ENCODE measurements at regions not wholly inside any gene's neighbourhood (a gene's known extent, or its start where the extent isn't known, plus 50 kb on each side); places are given as distances from the start of the nearest gene placed in this dataset.
"Not testable (repeated sequence)": the region's sequence is repeated elsewhere in the genome, so short reads cannot be mapped to it uniquely, and the experiment has no call there.

- H3K4me1 ChIP-seq (ENCODE audit: control insufficient read depth, extremely low read depth, insufficient read depth, low read length): peaks cover 4% of the 10 kb centered on the region
- no peak for FAIRE-seq
Observed at GRCh38 chr2:18971069-18971378, 381.7 kb upstream of the NT5C1B start.

GRCh38 chr2:18966131-18966530 is 376.8 kb upstream of the NT5C1B start:
- FAIRE-seq (no peak), DNase-seq (ENCODE audit: low read depth, low spot score) (no peak)
- Histone ChIP-seq H3K4me1 (ENCODE audit: control insufficient read depth, extremely low read depth, insufficient read depth, low read length) (no peaks in the 10 kb centered on the region), H3K79me2 (ENCODE audit: control insufficient read depth, insufficient read depth, low read length) (no peaks in the 10 kb centered on the region), H4K20me1 (ENCODE audit: control insufficient read depth, extremely low read depth, insufficient read depth, low read length) (no peaks in the 10 kb centered on the region), H3K27me3 (ENCODE audit: control insufficient read depth, extremely low read depth, insufficient read depth, low read length) (no peaks in the 10 kb centered on the region), H3K27ac (ENCODE audit: control insufficient read depth, insufficient read depth, low read length) (no peak overlapping the region), H3K4me2 (ENCODE audit: control insufficient read depth, extremely low read depth, insufficient read depth, low read depth, low read length) (no peak overlapping the region), H3K9me1 (ENCODE audit: control insufficient read depth, extremely low read depth, insufficient read depth, low read length) (no peaks in the 10 kb centered on the region), H2AFZ (ENCODE audit: control insufficient read depth, low read length) (no peak overlapping the region), H3K36me3 (ENCODE audit: control insufficient read depth in 2 of 2, extremely low read depth in 1 of 2, insufficient read depth in 2 of 2, low read length in 2 of 2) (no peaks in the 10 kb centered on the region), H3K4me3 (ENCODE audit: control insufficient read depth in 2 of 3, extremely low read depth in 1 of 3, insufficient read depth in 2 of 3, low read depth in 1 of 3, low read length in 3 of 3) (no peak overlapping the region), H3K9me3 (ENCODE audit: control insufficient read depth, low read depth, low read length) (no peaks in the 10 kb centered on the region), H3K9ac (ENCODE audit: control insufficient read depth, extremely low read depth, insufficient read depth, low read length) (no peak overlapping the region)
- TF ChIP-seq CTCF (optimal IDR thresholded peaks at IDR 0.05 in 1 of 3, IDR thresholded peaks at IDR 0.05 in 1 of 3, conservative IDR thresholded peaks at IDR 0.05 in 1 of 3; ENCODE audit: extremely low read depth in 1 of 3, insufficient read depth in 2 of 3, low read length in 3 of 3) (no peak), EZH2 (IDR thresholded peaks at IDR 0.05; ENCODE audit: low read length) (no peak)
- dilution Hi-C loops (cut with MboI; ENCODE audit: extremely low pct_ligation_motif_present, low sequenced_read_pairs): no loop called here

More at GRCh38 chr2:18971069-18971378, 381.7 kb upstream of the NT5C1B start:
- no peak overlapping the region for H3K27ac ChIP-seq (ENCODE audit: control insufficient read depth, insufficient read depth, low read length)
- DNase-seq (ENCODE audit: low read depth, low spot score): no peak
- H3K27me3 ChIP-seq (ENCODE audit: control insufficient read depth, extremely low read depth, insufficient read depth, low read length): no peaks in the 10 kb centered on the region
- H3K4me3 ChIP-seq (ENCODE audit: control insufficient read depth in 2 of 3, extremely low read depth in 1 of 3, insufficient read depth in 2 of 3, low read depth in 1 of 3, low read length in 3 of 3): no peak overlapping the region
- H2AFZ ChIP-seq (ENCODE audit: control insufficient read depth, low read length): no peak overlapping the region
- dilution Hi-C loops (cut with MboI; ENCODE audit: extremely low pct_ligation_motif_present, low sequenced_read_pairs): no loop called here
- no peak overlapping the region for H3K4me2 ChIP-seq (ENCODE audit: control insufficient read depth, extremely low read depth, insufficient read depth, low read depth, low read length)
- no peaks in the 10 kb centered on the region for H3K79me2 ChIP-seq (ENCODE audit: control insufficient read depth, insufficient read depth, low read length)
- no peaks in the 10 kb centered on the region for H3K9me3 ChIP-seq (ENCODE audit: control insufficient read depth, low read depth, low read length)
- H3K36me3 ChIP-seq (ENCODE audit: control insufficient read depth in 2 of 2, extremely low read depth in 1 of 2, insufficient read depth in 2 of 2, low read length in 2 of 2): no peaks in the 10 kb centered on the region
- H3K9ac ChIP-seq (ENCODE audit: control insufficient read depth, extremely low read depth, insufficient read depth, low read length): no peak overlapping the region
- no peaks in the 10 kb centered on the region for H4K20me1 ChIP-seq (ENCODE audit: control insufficient read depth, extremely low read depth, insufficient read depth, low read length)
- no peak for TF ChIP-seq CTCF (optimal IDR thresholded peaks at IDR 0.05 in 1 of 3, IDR thresholded peaks at IDR 0.05 in 1 of 3, conservative IDR thresholded peaks at IDR 0.05 in 1 of 3; ENCODE audit: extremely low read depth in 1 of 3, insufficient read depth in 2 of 3, low read length in 3 of 3)
- H3K9me1 ChIP-seq (ENCODE audit: control insufficient read depth, extremely low read depth, insufficient read depth, low read length): no peaks in the 10 kb centered on the region

- H3K9me1 ChIP-seq (ENCODE audit: control insufficient read depth, extremely low read depth, insufficient read depth, low read length); dilution Hi-C loops (cut with MboI; ENCODE audit: extremely low pct_ligation_motif_present, low sequenced_read_pairs); H3K36me3 ChIP-seq (ENCODE audit: control insufficient read depth in 2 of 2, extremely low read depth in 1 of 2, insufficient read depth in 2 of 2, low read length in 2 of 2); H2AFZ ChIP-seq (ENCODE audit: control insufficient read depth, low read length); H3K27ac ChIP-seq (ENCODE audit: control insufficient read depth, insufficient read depth, low read length); DNase-seq (ENCODE audit: low read depth, low spot score); H3K27me3 ChIP-seq (ENCODE audit: control insufficient read depth, extremely low read depth, insufficient read depth, low read length); H3K4me1 ChIP-seq (ENCODE audit: control insufficient read depth, extremely low read depth, insufficient read depth, low read length); H4K20me1 ChIP-seq (ENCODE audit: control insufficient read depth, extremely low read depth, insufficient read depth, low read length); H3K9ac ChIP-seq (ENCODE audit: control insufficient read depth, extremely low read depth, insufficient read depth, low read length); H3K79me2 ChIP-seq (ENCODE audit: control insufficient read depth, insufficient read depth, low read length); H3K4me2 ChIP-seq (ENCODE audit: control insufficient read depth, extremely low read depth, insufficient read depth, low read depth, low read length); H3K4me3 ChIP-seq (ENCODE audit: control insufficient read depth in 2 of 3, extremely low read depth in 1 of 3, insufficient read depth in 2 of 3, low read depth in 1 of 3, low read length in 3 of 3); H3K9me3 ChIP-seq (ENCODE audit: control insufficient read depth, low read depth, low read length); FAIRE-seq: not testable (repeated sequence)
Observed at GRCh38 chr2:18963739-18964256, 374.4 kb upstream of the NT5C1B start.

Measured in keratinocyte (primary cell).